Liver (tissue), 8 donors: ENCODE measurements at regions not wholly inside any gene's neighbourhood (a gene's known extent, or its start where the extent isn't known, plus 50 kb on each side); places are given as distances from the start of the nearest gene placed in this dataset.

Experiments used
- DNase-seq: peaks from one replicate; pipeline ENCODE4 v3.0.0-alpha.2; 2017; ENCODE audit warnings: low spot score
- H3K27ac ChIP-seq, 2 donors: one replicate each; pipeline ENCODE4 v1.7.0; 2013; ENCODE audit warnings: inconsistent platforms in 2 of 2, low read length in 2 of 2, control low read depth in 1 of 2, low read depth in 1 of 2, mild to moderate bottlenecking in 1 of 2
- H3K27me3 ChIP-seq, 4 donors: one replicate each; pipeline versions ENCODE4 v1.6.1 to v1.7.0; 2013; ENCODE audit warnings: low read length in 3 of 4, inconsistent platforms in 1 of 4, mild to moderate bottlenecking in 1 of 4, moderate library complexity in 1 of 4; ENCODE audit not compliant: control insufficient read depth in 4 of 4, insufficient read depth in 4 of 4
- H3K36me3 ChIP-seq, 4 donors: one replicate each; pipeline versions ENCODE4 v1.6.1 to v1.7.0; 2013; ENCODE audit warnings: low read length in 3 of 4, mild to moderate bottlenecking in 3 of 4, low read depth in 1 of 4, moderate library complexity in 1 of 4; ENCODE audit not compliant: control insufficient read depth in 4 of 4, insufficient read depth in 3 of 4
- H3K4me1 ChIP-seq, 4 donors: one replicate each; pipeline versions ENCODE4 v1.6.1 to v1.7.0; 2013; ENCODE audit warnings: low read length in 3 of 4, mild to moderate bottlenecking in 3 of 4, moderate library complexity in 1 of 4; ENCODE audit not compliant: control insufficient read depth in 4 of 4, insufficient read depth in 4 of 4
- H3K4me3 ChIP-seq, 3 donors: one replicate each; pipeline versions ENCODE4 v1.6.1 to v1.7.0; 2013; ENCODE audit warnings: low read length in 3 of 3, control low read depth in 1 of 3, low read depth in 1 of 3, mild to moderate bottlenecking in 1 of 3
- H3K9ac ChIP-seq, 2 donors: one replicate each; pipeline ENCODE4 v1.7.0; 2013; ENCODE audit warnings: low read length in 2 of 2, mild to moderate bottlenecking in 2 of 2, moderate library complexity in 2 of 2, control low read depth in 1 of 2, low read depth in 1 of 2
- H3K9me3 ChIP-seq, 4 donors: one replicate each; pipeline versions ENCODE4 v1.6.1 to v1.7.0; 2013; ENCODE audit warnings: low read length in 3 of 4; ENCODE audit not compliant: control insufficient read depth in 4 of 4
- ATF3 ChIP-seq: IDR thresholded peaks from 2 replicates; pipeline ENCODE4 v1.6.1; 2016; ENCODE audit warnings: antibody characterized with exemption
- CTCF ChIP-seq: fragments of 150-350 bp; IDR thresholded peaks from 2 replicates; pipeline ENCODE4 v1.5.1; 2017; ENCODE audit warnings: improper control_type of control experiment, low read depth, low read length; ENCODE audit not compliant: missing input control
- EGR1 ChIP-seq, 2 donors: IDR thresholded peaks; 2 replicates each; pipeline ENCODE4 v1.6.1; 2016 to 2018; ENCODE audit warnings: antibody characterized with exemption in 2 of 2, low read depth in 2 of 2
- FOXA1 ChIP-seq: IDR thresholded peaks from 2 replicates; pipeline ENCODE4 v1.6.1; 2016; ENCODE audit warnings: antibody characterized with exemption
- FOXA2 ChIP-seq: IDR thresholded peaks from 2 replicates; pipeline ENCODE4 v1.6.1; 2016; ENCODE audit warnings: antibody characterized with exemption
- GABPA ChIP-seq, 2 donors: IDR thresholded peaks in 1 of 2; conservative IDR thresholded peaks in 1 of 2; 2 replicates each; pipeline ENCODE4 v1.6.1; 2016; ENCODE audit warnings: antibody characterized with exemption in 2 of 2, mild to moderate bottlenecking in 1 of 2, moderate library complexity in 1 of 2
- HNF4A ChIP-seq, 2 donors: conservative IDR thresholded peaks; 2 replicates each; pipeline ENCODE4 v1.6.1; 2016; ENCODE audit warnings: antibody characterized with exemption in 2 of 2, mild to moderate bottlenecking in 2 of 2
- HNF4G ChIP-seq: IDR thresholded peaks from 2 replicates; pipeline ENCODE4 v1.6.1; 2016; ENCODE audit warnings: antibody characterized with exemption
- JUND ChIP-seq, 2 donors: IDR thresholded peaks; 2 replicates each; pipeline ENCODE4 v1.6.1; 2016; ENCODE audit warnings: antibody characterized with exemption in 2 of 2
- MAX ChIP-seq: IDR thresholded peaks from 2 replicates; pipeline ENCODE4 v1.6.1; 2016; ENCODE audit warnings: antibody characterized with exemption
- NR2F2 ChIP-seq: IDR thresholded peaks from 2 replicates; pipeline ENCODE4 v1.6.1; 2016; ENCODE audit warnings: antibody characterized with exemption
- RAD21 ChIP-seq, 2 donors: IDR thresholded peaks; 2 replicates each; pipeline ENCODE4 v1.6.1; 2016; ENCODE audit warnings: antibody characterized with exemption in 2 of 2, mild to moderate bottlenecking in 2 of 2
- REST ChIP-seq: IDR thresholded peaks from 2 replicates; pipeline ENCODE4 v1.6.1; 2016; ENCODE audit warnings: antibody characterized with exemption, mild to moderate bottlenecking
- RXRA ChIP-seq, 2 donors: IDR thresholded peaks; 2 replicates each; pipeline ENCODE4 v1.6.1; 2017 to 2018; ENCODE audit warnings: antibody characterized with exemption in 2 of 2, mild to moderate bottlenecking in 1 of 2
- SP1 ChIP-seq: IDR thresholded peaks from 2 replicates; pipeline ENCODE4 v1.6.1; 2018; ENCODE audit warnings: antibody characterized with exemption, mild to moderate bottlenecking
- TAF1 ChIP-seq: conservative IDR thresholded peaks from 2 replicates; pipeline ENCODE4 v1.6.1; 2016; ENCODE audit warnings: antibody characterized with exemption, mild to moderate bottlenecking
- YY1 ChIP-seq: IDR thresholded peaks from 2 replicates; pipeline ENCODE4 v1.6.1; 2016; ENCODE audit warnings: antibody characterized with exemption, mild to moderate bottlenecking
- ZBTB33 ChIP-seq: IDR thresholded peaks from 2 replicates; pipeline ENCODE4 v1.6.1; 2016; ENCODE audit warnings: antibody characterized with exemption
- WGBS: extraction: QIAGEN DNeasy Blood & Tissue Kit; methylation state at CpG from one replicate; pipeline ENCODE4 v1.1.7; 2013; 5-methylcytosine and 5-hydroxymethylcytosine counted together
- donor health status: healthy.
- donor health status: healthy.
- donor health status: healthy.
- donor health status: healthy.
- donor health status: healthy.

- Histone ChIP-seq H3K4me1 (no peaks in the 10 kb centered on the region), H3K9ac (no peak overlapping the region), H3K27me3 (no peaks in the 10 kb centered on the region), H3K9me3 (no peaks in the 10 kb centered on the region), H3K36me3 (no peaks in the 10 kb centered on the region), H3K4me3 (no peak overlapping the region), H3K27ac (no peak overlapping the region)
- DNase-seq: no peak
- 77% methylated on average over 3 of the region's 3 CpGs for WGBS
- no peak for TF ChIP-seq MAX
- TF ChIP-seq CTCF: no peak
- TF ChIP-seq RAD21 (IDR thresholded peaks at IDR 0.05): no peak
- TF ChIP-seq YY1: no peak
- TF ChIP-seq REST: no peak
- no peak for TF ChIP-seq HNF4A (conservative IDR thresholded peaks at IDR 0.05)
- no peak for TF ChIP-seq HNF4G
- TF ChIP-seq NR2F2: no peak
- no peak for TF ChIP-seq EGR1 (IDR thresholded peaks at IDR 0.05; ENCODE audit: low read depth in 2 of 2)
- TF ChIP-seq RXRA (IDR thresholded peaks at IDR 0.05): no peak
- TF ChIP-seq SP1: no peak
- no peak for TF ChIP-seq ATF3
- TF ChIP-seq FOXA2: no peak
- TF ChIP-seq GABPA (IDR thresholded peaks at IDR 0.05 in 1 of 2, conservative IDR thresholded peaks at IDR 0.05 in 1 of 2): no peak
- no peak for TF ChIP-seq TAF1
- TF ChIP-seq ZBTB33: no peak
- TF ChIP-seq FOXA1: no peak
- no peak for TF ChIP-seq JUND (IDR thresholded peaks at IDR 0.05)
These were observed 320.5 kb upstream of the SKOR2 start for GRCh38 chr18:47571957-47572356.

- H3K4me3 ChIP-seq: no peak overlapping the region
- no peaks in the 10 kb centered on the region for H3K4me1 ChIP-seq
- peaks cover 0 to 2% (median 0%) of the 10 kb centered on the region in 4 donors for H3K9me3 ChIP-seq
- 88% methylated on average over 1 of the region's 1 CpG for WGBS
- H3K36me3 ChIP-seq: no peaks in the 10 kb centered on the region
- TF ChIP-seq ZBTB33: no peak
- TF ChIP-seq GABPA (IDR thresholded peaks at IDR 0.05 in 1 of 2, conservative IDR thresholded peaks at IDR 0.05 in 1 of 2): no peak
- no peak for TF ChIP-seq CTCF
- no peak for TF ChIP-seq MAX
- TF ChIP-seq ATF3: no peak
- DNase-seq: no peak
- H3K27ac ChIP-seq: no peak overlapping the region
- no peaks in the 10 kb centered on the region for H3K27me3 ChIP-seq
- H3K9ac ChIP-seq: no peak overlapping the region
These were observed 315.3 kb upstream of the SKOR2 start for GRCh38 chr18:47566809-47567208.
